ENCODE measurements at regions not wholly inside any gene's neighbourhood (a gene's known extent, or its start where the extent isn't known, plus 50 kb on each side); places are given as distances from the start of the nearest gene placed in this dataset.
"Not testable (repeated sequence)": the region's sequence is repeated elsewhere in the genome, so short reads cannot be mapped to it uniquely, and the experiment has no call there.

- dilution Hi-C loops (cut with MboI; ENCODE audit: extremely low pct_ligation_motif_present, low sequenced_read_pairs) = no loop called here
- TF ChIP-seq EZH2 (IDR thresholded peaks at IDR 0.05; ENCODE audit: low read length) (no peak), CTCF (optimal IDR thresholded peaks at IDR 0.05 in 1 of 3, IDR thresholded peaks at IDR 0.05 in 1 of 3, conservative IDR thresholded peaks at IDR 0.05 in 1 of 3; ENCODE audit: extremely low read depth in 1 of 3, insufficient read depth in 2 of 3, low read length in 3 of 3) (peak in 1 of 3 experiments; percentile 35)
- Histone ChIP-seq H3K9me1 (ENCODE audit: control insufficient read depth, extremely low read depth, insufficient read depth, low read length) (no peaks in the 10 kb centered on the region), H3K27me3 (ENCODE audit: control insufficient read depth, extremely low read depth, insufficient read depth, low read length) (no peaks in the 10 kb centered on the region), H3K9ac (ENCODE audit: control insufficient read depth, extremely low read depth, insufficient read depth, low read length) (no peak overlapping the region), H4K20me1 (ENCODE audit: control insufficient read depth, extremely low read depth, insufficient read depth, low read length) (no peaks in the 10 kb centered on the region), H3K79me2 (ENCODE audit: control insufficient read depth, insufficient read depth, low read length) (no peaks in the 10 kb centered on the region), H3K4me3 (ENCODE audit: control insufficient read depth in 2 of 3, extremely low read depth in 1 of 3, insufficient read depth in 2 of 3, low read depth in 1 of 3, low read length in 3 of 3) (no peak overlapping the region), H3K36me3 (ENCODE audit: control insufficient read depth in 2 of 2, extremely low read depth in 1 of 2, insufficient read depth in 2 of 2, low read length in 2 of 2) (no peaks in the 10 kb centered on the region), H3K4me1 (ENCODE audit: control insufficient read depth, extremely low read depth, insufficient read depth, low read length) (no peaks in the 10 kb centered on the region), H2AFZ (ENCODE audit: control insufficient read depth, low read length) (no peak overlapping the region), H3K4me2 (ENCODE audit: control insufficient read depth, extremely low read depth, insufficient read depth, low read depth, low read length) (no peak overlapping the region), H3K27ac (ENCODE audit: control insufficient read depth, insufficient read depth, low read length) (no peak overlapping the region), H3K9me3 (ENCODE audit: control insufficient read depth, low read depth, low read length) (no peaks in the 10 kb centered on the region)
- FAIRE-seq = no peak
- no peak for DNase-seq (ENCODE audit: low read depth, low spot score)
These were observed 62.2 kb upstream of the FRMPD4 start for GRCh38 chrX:12076046-12076445.

GRCh38 chrX:12080265-12080664, 58.0 kb upstream of the FRMPD4 start:
- no peak for TF ChIP-seq EZH2 (IDR thresholded peaks at IDR 0.05; ENCODE audit: low read length)
- peak; percentile 55 to 58 (median 57) for TF ChIP-seq CTCF (optimal IDR thresholded peaks at IDR 0.05 in 1 of 3, IDR thresholded peaks at IDR 0.05 in 1 of 3, conservative IDR thresholded peaks at IDR 0.05 in 1 of 3; ENCODE audit: extremely low read depth in 1 of 3, insufficient read depth in 2 of 3, low read length in 3 of 3)
- Histone ChIP-seq H3K27me3 (ENCODE audit: control insufficient read depth, extremely low read depth, insufficient read depth, low read length) (no peaks in the 10 kb centered on the region), H3K9ac (ENCODE audit: control insufficient read depth, extremely low read depth, insufficient read depth, low read length) (no peak overlapping the region), H3K36me3 (ENCODE audit: control insufficient read depth in 2 of 2, extremely low read depth in 1 of 2, insufficient read depth in 2 of 2, low read length in 2 of 2) (no peaks in the 10 kb centered on the region), H3K79me2 (ENCODE audit: control insufficient read depth, insufficient read depth, low read length) (no peaks in the 10 kb centered on the region), H3K4me2 (ENCODE audit: control insufficient read depth, extremely low read depth, insufficient read depth, low read depth, low read length) (no peak overlapping the region), H3K4me3 (ENCODE audit: control insufficient read depth in 2 of 3, extremely low read depth in 1 of 3, insufficient read depth in 2 of 3, low read depth in 1 of 3, low read length in 3 of 3) (no peak overlapping the region), H2AFZ (ENCODE audit: control insufficient read depth, low read length) (no peak overlapping the region), H3K27ac (ENCODE audit: control insufficient read depth, insufficient read depth, low read length) (no peak overlapping the region), H3K9me1 (ENCODE audit: control insufficient read depth, extremely low read depth, insufficient read depth, low read length) (no peaks in the 10 kb centered on the region), H3K9me3 (ENCODE audit: control insufficient read depth, low read depth, low read length) (no peaks in the 10 kb centered on the region), H4K20me1 (ENCODE audit: control insufficient read depth, extremely low read depth, insufficient read depth, low read length) (no peaks in the 10 kb centered on the region), H3K4me1 (ENCODE audit: control insufficient read depth, extremely low read depth, insufficient read depth, low read length) (no peaks in the 10 kb centered on the region)
- DNase-seq (ENCODE audit: low read depth, low spot score) (no peak), FAIRE-seq (peak; percentile 77)
- dilution Hi-C loops (cut with MboI; ENCODE audit: extremely low pct_ligation_motif_present, low sequenced_read_pairs) = no loop called here

GRCh38 chrX:12082959-12083358, 55.3 kb upstream of the FRMPD4 start:
- DNase-seq (ENCODE audit: low read depth, low spot score); H3K4me3 ChIP-seq (ENCODE audit: control insufficient read depth in 2 of 3, extremely low read depth in 1 of 3, insufficient read depth in 2 of 3, low read depth in 1 of 3, low read length in 3 of 3); dilution Hi-C loops (cut with MboI; ENCODE audit: extremely low pct_ligation_motif_present, low sequenced_read_pairs); H2AFZ ChIP-seq (ENCODE audit: control insufficient read depth, low read length); FAIRE-seq; H3K4me2 ChIP-seq (ENCODE audit: control insufficient read depth, extremely low read depth, insufficient read depth, low read depth, low read length); H3K9me1 ChIP-seq (ENCODE audit: control insufficient read depth, extremely low read depth, insufficient read depth, low read length); H3K27me3 ChIP-seq (ENCODE audit: control insufficient read depth, extremely low read depth, insufficient read depth, low read length); H3K36me3 ChIP-seq (ENCODE audit: control insufficient read depth in 2 of 2, extremely low read depth in 1 of 2, insufficient read depth in 2 of 2, low read length in 2 of 2); H3K79me2 ChIP-seq (ENCODE audit: control insufficient read depth, insufficient read depth, low read length); H3K9ac ChIP-seq (ENCODE audit: control insufficient read depth, extremely low read depth, insufficient read depth, low read length); H3K4me1 ChIP-seq (ENCODE audit: control insufficient read depth, extremely low read depth, insufficient read depth, low read length); H4K20me1 ChIP-seq (ENCODE audit: control insufficient read depth, extremely low read depth, insufficient read depth, low read length); H3K9me3 ChIP-seq (ENCODE audit: control insufficient read depth, low read depth, low read length); H3K27ac ChIP-seq (ENCODE audit: control insufficient read depth, insufficient read depth, low read length): not testable (repeated sequence)
